ENCODE measurements at regions not wholly inside any gene's neighbourhood (a gene's known extent, or its start where the extent isn't known, plus 50 kb on each side); places are given as distances from the start of the nearest gene placed in this dataset.

- TF ChIP-seq CTCF (IDR thresholded peaks at IDR 0.05) (no peak), POLR2A (IDR thresholded peaks at IDR 0.05) (no peak)
Measured at GRCh38 chr17:72345536-72345935, 224.7 kb downstream of the SOX9 start.

GRCh38 chr17:72346306-72346705, 225.5 kb downstream of the SOX9 start:
- intact Hi-C loops (cut with DNase I) = no loop called here
- WGBS, 4 donors = 75 to 82% (median 77%) methylated on average over 5 of the region's 5 CpGs
- Histone ChIP-seq H3K27ac (no peak overlapping the region), H3K36me3 (no peaks in the 10 kb centered on the region), H3K4me3 (no peak overlapping the region), H3K4me1 (peaks cover 0 to 11% (median 1%) of the 10 kb centered on the region in 12 donors), H3K27me3 (peaks cover 0 to 23% (median 0%) of the 10 kb centered on the region in 9 donors), H3K9me3 (no peaks in the 10 kb centered on the region)
- TF ChIP-seq CTCF (IDR thresholded peaks at IDR 0.05) (no peak), POLR2A (IDR thresholded peaks at IDR 0.05) (no peak)
- ATAC-seq (no peak), DNase-seq (no peak)

More at GRCh38 chr17:72345536-72345935, 224.7 kb downstream of the SOX9 start:
- no peak overlapping the region for H3K27ac ChIP-seq
- H3K4me1 ChIP-seq = peaks cover 0 to 11% (median 1%) of the 10 kb centered on the region in 12 donors
- DNase-seq = no peak
- ATAC-seq = no peak
- H3K27me3 ChIP-seq = peaks cover 0 to 17% (median 0%) of the 10 kb centered on the region in 9 donors
- no peaks in the 10 kb centered on the region for H3K9me3 ChIP-seq
- H3K4me3 ChIP-seq = no peak overlapping the region
- intact Hi-C loops (cut with DNase I) = no loop called here
- no peaks in the 10 kb centered on the region for H3K36me3 ChIP-seq
- 86 to 92% (median 90%) methylated on average over 5 of the region's 5 CpGs for WGBS, 4 donors

- H3K27me3 ChIP-seq = peaks cover 0 to 14% (median 0%) of the 10 kb centered on the region in 9 donors
- intact Hi-C loops (cut with DNase I) = no loop called here
- H3K4me1 ChIP-seq = no peaks in the 10 kb centered on the region
- WGBS, 4 donors = 68 to 89% (median 81%) methylated on average over 4 of the region's 4 CpGs
- TF ChIP-seq POLR2A (IDR thresholded peaks at IDR 0.05) (no peak), CTCF (IDR thresholded peaks at IDR 0.05) (no peak)
- H3K36me3 ChIP-seq = no peaks in the 10 kb centered on the region
- peaks cover 0 to 5% (median 0%) of the 10 kb centered on the region in 12 donors for H3K9me3 ChIP-seq
- no peak for DNase-seq
- no peak overlapping the region for H3K27ac ChIP-seq
- ATAC-seq = no peak
- no peak overlapping the region for H3K4me3 ChIP-seq
Measured at GRCh38 chr17:72349011-72349410, 228.2 kb downstream of the SOX9 start.

- Histone ChIP-seq H3K4me3 (no peak overlapping the region), H3K27ac (no peak overlapping the region), H3K4me1 (no peaks in the 10 kb centered on the region), H3K9me3 (peaks cover 0 to 7% (median 0%) of the 10 kb centered on the region in 12 donors), H3K36me3 (no peaks in the 10 kb centered on the region), H3K27me3 (peaks cover 0 to 15% (median 0%) of the 10 kb centered on the region in 9 donors)
- no peak for ATAC-seq
- no peak for DNase-seq
- 72 to 87% (median 81%) methylated on average over 11 to 13 of the region's 13 CpGs for WGBS, 4 donors
- intact Hi-C loops (cut with DNase I) = no loop called here
- no peak for TF ChIP-seq POLR2A (IDR thresholded peaks at IDR 0.05)
- no peak for TF ChIP-seq CTCF (IDR thresholded peaks at IDR 0.05)
Measured at GRCh38 chr17:72349491-72349995, 228.7 kb downstream of the SOX9 start.

Measured in heart left ventricle (tissue), 16 donors.